Trophoblast cell (in vitro differentiated cells and primary cell): ENCODE measurements at regions not wholly inside any gene's neighbourhood (a gene's known extent, or its start where the extent isn't known, plus 50 kb on each side); places are given as distances from the start of the nearest gene placed in this dataset.

Experiments used
- DNase-seq, 2 donors: peaks; one replicate each; pipeline ENCODE4 v3.0.0-alpha.2; 2016
- H2AFZ ChIP-seq: 2 replicates; pipeline ENCODE4 v1.6.1; 2013; ENCODE audit warnings: low read length, moderate library complexity, mild to moderate bottlenecking; ENCODE audit not compliant: insufficient read depth, poor library complexity
- H2AK5ac ChIP-seq: 2 replicates; pipeline ENCODE4 v1.6.1; 2013; ENCODE audit warnings: mild to moderate bottlenecking, low read length
- H2BK120ac ChIP-seq: 2 replicates; pipeline ENCODE4 v1.6.1; 2013; ENCODE audit warnings: low read length, mild to moderate bottlenecking, moderate library complexity; ENCODE audit not compliant: insufficient read depth, poor library complexity
- H2BK12ac ChIP-seq: 2 replicates; pipeline ENCODE4 v1.6.1; 2013; ENCODE audit warnings: mild to moderate bottlenecking, low read length, moderate library complexity
- H2BK5ac ChIP-seq: 2 replicates; pipeline ENCODE4 v1.6.1; 2013; ENCODE audit warnings: low read length, low read depth, moderate library complexity, mild to moderate bottlenecking; ENCODE audit not compliant: poor library complexity
- H3K14ac ChIP-seq: 2 replicates; pipeline ENCODE4 v1.6.1; 2013; ENCODE audit warnings: mild to moderate bottlenecking, low read length
- H3K18ac ChIP-seq: 2 replicates; pipeline ENCODE4 v1.6.1; 2013; ENCODE audit warnings: mild to moderate bottlenecking, low read length
- H3K23ac ChIP-seq: 2 replicates; pipeline ENCODE4 v1.6.1; 2013; ENCODE audit warnings: low read length
- H3K27ac ChIP-seq: 2 replicates; pipeline ENCODE4 v1.5.1; 2013; ENCODE audit warnings: low read depth, mild to moderate bottlenecking, inconsistent platforms, low read length, moderate library complexity
- H3K27me3 ChIP-seq: 2 replicates; pipeline ENCODE4 v1.6.1; 2013; ENCODE audit warnings: inconsistent platforms, mild to moderate bottlenecking, low read length, moderate library complexity; ENCODE audit not compliant: insufficient read depth
- H3K36me3 ChIP-seq, 2 experiments: 1 replicate in 1 of 2; 2 replicates in 1 of 2; pipeline ENCODE4 v1.6.1; 2013; ENCODE audit warnings: low read length in 2 of 2, mild to moderate bottlenecking in 2 of 2, moderate library complexity in 1 of 2; ENCODE audit not compliant: insufficient read depth in 2 of 2, control insufficient read depth in 1 of 2
- H3K4ac ChIP-seq: 2 replicates; pipeline ENCODE4 v1.6.1; 2013; ENCODE audit warnings: low read depth, mild to moderate bottlenecking, low read length, moderate library complexity
- H3K4me1 ChIP-seq, 2 experiments: 1 replicate in 1 of 2; 2 replicates in 1 of 2; pipeline ENCODE4 v1.6.1; 2013; ENCODE audit warnings: low read length in 2 of 2, mild to moderate bottlenecking in 2 of 2, moderate library complexity in 1 of 2; ENCODE audit not compliant: insufficient read depth in 2 of 2, control insufficient read depth in 1 of 2
- H3K4me2 ChIP-seq: 2 replicates; pipeline ENCODE4 v1.6.1; 2013; ENCODE audit warnings: inconsistent platforms, mild to moderate bottlenecking, low read length, moderate library complexity
- H3K4me3 ChIP-seq: 2 replicates; pipeline ENCODE4 v1.5.1; 2013; ENCODE audit warnings: mild to moderate bottlenecking, low read depth, low read length, inconsistent platforms
- H3K79me1 ChIP-seq: one replicate; pipeline ENCODE4 v1.6.1; 2013; ENCODE audit warnings: low read length
- H3K79me2 ChIP-seq: 2 replicates; pipeline ENCODE4 v1.6.1; 2013; ENCODE audit warnings: low read length, mild to moderate bottlenecking; ENCODE audit not compliant: control insufficient read depth, insufficient read depth, poor library complexity
- H3K9ac ChIP-seq: 2 replicates; pipeline ENCODE4 v1.6.1; 2013; ENCODE audit warnings: mild to moderate bottlenecking, low read length
- H3K9me3 ChIP-seq: 2 replicates; pipeline ENCODE4 v1.6.1; 2013; ENCODE audit warnings: low read depth, mild to moderate bottlenecking, control low read depth, inconsistent platforms, low read length; ENCODE audit not compliant: insufficient read depth
- H4K12ac ChIP-seq: 2 replicates; pipeline ENCODE4 v1.6.1; 2013; ENCODE audit warnings: low read depth, mild to moderate bottlenecking, low read length, moderate library complexity
- H4K8ac ChIP-seq: 2 replicates; pipeline ENCODE4 v1.6.1; 2013; ENCODE audit warnings: low read depth, mild to moderate bottlenecking, low read length, moderate library complexity
- H4K91ac ChIP-seq: one replicate; pipeline ENCODE4 v1.6.1; 2013; ENCODE audit warnings: low read depth, mild to moderate bottlenecking, low read length, moderate library complexity
- WGBS: extraction: QIAGEN DNeasy Blood & Tissue Kit; methylation state at CpG from one replicate; pipeline ENCODE4 v1.1.7; 2013; ENCODE audit warnings: missing lambda C conversion rate; ENCODE audit not compliant: insufficient read length, insufficient coverage; ENCODE audit errors: extremely low coverage; 5-methylcytosine and 5-hydroxymethylcytosine counted together

- H3K9me3 ChIP-seq = no peaks in the 10 kb centered on the region
- H2BK12ac ChIP-seq = no peak overlapping the region
- H3K23ac ChIP-seq = no peak overlapping the region
- H3K27me3 ChIP-seq = no peaks in the 10 kb centered on the region
- no peak overlapping the region for H2AK5ac ChIP-seq
- H3K14ac ChIP-seq = no peak overlapping the region
- H3K79me1 ChIP-seq = no peaks in the 10 kb centered on the region
- H4K12ac ChIP-seq = no peak overlapping the region
- H3K27ac ChIP-seq = no peak overlapping the region
- no peak overlapping the region for H3K9ac ChIP-seq
- H4K8ac ChIP-seq = no peak overlapping the region
- no peak overlapping the region for H3K18ac ChIP-seq
- H3K4me2 ChIP-seq = no peak overlapping the region
- no peak overlapping the region for H2BK5ac ChIP-seq
- H3K4ac ChIP-seq = no peak overlapping the region
- no CpG with 5 or more reads among the region's 7 CpGs for WGBS
- no peak overlapping the region for H2BK120ac ChIP-seq
- H3K4me3 ChIP-seq = no peak overlapping the region
- H3K4me1 ChIP-seq = peaks cover 0 to 4% of the 10 kb centered on the region in 2 experiments
- DNase-seq = no peak
- no peaks in the 10 kb centered on the region for H3K36me3 ChIP-seq
- no peak overlapping the region for H2AFZ ChIP-seq
- H4K91ac ChIP-seq = no peak overlapping the region
- H3K79me2 ChIP-seq = no peaks in the 10 kb centered on the region
These were observed 784.1 kb downstream of the UQCRFS1 start for GRCh38 chr19:28428663-28429348.

GRCh38 chr19:28427376-28428083, 785.4 kb downstream of the UQCRFS1 start:
- no peak for DNase-seq
- no peak overlapping the region for H2BK5ac ChIP-seq
- no peak overlapping the region for H2AK5ac ChIP-seq
- no peak overlapping the region for H3K27ac ChIP-seq
- H3K4me3 ChIP-seq = no peak overlapping the region
- no peak overlapping the region for H2BK12ac ChIP-seq
- H3K4me2 ChIP-seq = no peak overlapping the region
- H3K4ac ChIP-seq = no peak overlapping the region
- H3K36me3 ChIP-seq = no peaks in the 10 kb centered on the region
- H4K91ac ChIP-seq = no peak overlapping the region
- no peaks in the 10 kb centered on the region for H3K79me2 ChIP-seq
- no peak overlapping the region for H4K8ac ChIP-seq
- peaks cover 0 to 5% of the 10 kb centered on the region in 2 experiments for H3K4me1 ChIP-seq
- H3K14ac ChIP-seq = no peak overlapping the region
- no peaks in the 10 kb centered on the region for H3K27me3 ChIP-seq
- no peak overlapping the region for H3K18ac ChIP-seq
- no peak overlapping the region for H3K23ac ChIP-seq
- H2AFZ ChIP-seq = no peak overlapping the region
- no peak overlapping the region for H3K9ac ChIP-seq
- no CpG with 5 or more reads among the region's 10 CpGs for WGBS
- H3K79me1 ChIP-seq = no peaks in the 10 kb centered on the region
- H2BK120ac ChIP-seq = no peak overlapping the region
- H4K12ac ChIP-seq = no peak overlapping the region
- no peaks in the 10 kb centered on the region for H3K9me3 ChIP-seq

- Histone ChIP-seq H2AK5ac (no peak overlapping the region), H4K8ac (no peak overlapping the region), H3K4me2 (no peak overlapping the region), H3K79me2 (no peaks in the 10 kb centered on the region), H3K9ac (no peak overlapping the region), H2AFZ (no peak overlapping the region), H3K4me1 (peaks cover 0 to 5% of the 10 kb centered on the region in 2 experiments), H3K4ac (no peak overlapping the region), H3K23ac (no peak overlapping the region), H3K36me3 (no peaks in the 10 kb centered on the region), H3K4me3 (no peak overlapping the region), H2BK120ac (no peak overlapping the region), H3K14ac (no peak overlapping the region), H3K18ac (no peak overlapping the region), H3K27ac (no peak overlapping the region), H3K27me3 (no peaks in the 10 kb centered on the region), H2BK12ac (no peak overlapping the region), H3K79me1 (no peaks in the 10 kb centered on the region), H3K9me3 (no peaks in the 10 kb centered on the region), H4K91ac (no peak overlapping the region), H2BK5ac (no peak overlapping the region), H4K12ac (no peak overlapping the region)
- WGBS = 86% methylated on average over 1 of the region's 4 CpGs
- no peak for DNase-seq
These were observed 786.2 kb downstream of the UQCRFS1 start for GRCh38 chr19:28426730-28427225.

- H2AK5ac ChIP-seq = no peak overlapping the region
These were observed 786.7 kb downstream of the UQCRFS1 start for GRCh38 chr19:28426110-28426729.

More at GRCh38 chr19:28426110-28426729, 786.7 kb downstream of the UQCRFS1 start:
- Histone ChIP-seq H4K8ac (no peak overlapping the region), H3K9me3 (no peaks in the 10 kb centered on the region), H3K79me2 (no peaks in the 10 kb centered on the region), H3K9ac (no peak overlapping the region), H3K4me1 (peaks cover 0 to 5% of the 10 kb centered on the region in 2 experiments), H2BK5ac (no peak overlapping the region), H2BK12ac (no peak overlapping the region), H3K18ac (no peak overlapping the region), H3K36me3 (no peaks in the 10 kb centered on the region), H3K79me1 (no peaks in the 10 kb centered on the region), H2AFZ (no peak overlapping the region), H3K4me2 (no peak overlapping the region), H4K12ac (no peak overlapping the region), H4K91ac (no peak overlapping the region), H3K4ac (no peak overlapping the region), H3K27ac (no peak overlapping the region), H3K23ac (no peak overlapping the region), H3K14ac (no peak overlapping the region), H2BK120ac (no peak overlapping the region), H3K4me3 (no peak overlapping the region), H3K27me3 (no peaks in the 10 kb centered on the region)
- no CpG with 5 or more reads among the region's 7 CpGs for WGBS
- DNase-seq = no peak
